HCT116 (cell line): ENCODE measurements at regions not wholly inside any gene's neighbourhood (a gene's known extent, or its start where the extent isn't known, plus 50 kb on each side); places are given as distances from the start of the nearest gene placed in this dataset.

Experiments
- CBX3 ChIP-seq: IDR thresholded peaks from 2 replicates; pipeline ENCODE4 v1.6.1; 2012; ENCODE audit warnings: low read depth
- CEBPB ChIP-seq: IDR thresholded peaks from 2 replicates; pipeline ENCODE4 v1.6.1; 2012; ENCODE audit warnings: low read depth
- CTCF ChIP-seq, 3 experiments: fragments of 200-600 bp in 1 of 3; sonication (generic) in 1 of 3; IDR thresholded peaks in 2 of 3; conservative IDR thresholded peaks in 1 of 3; 2 replicates each; pipeline ENCODE4 v1.5.1; 2012 to 2017; ENCODE audit warnings: low read depth in 2 of 3, low read length in 2 of 3, antibody characterized with exemption in 1 of 3, borderline replicate concordance in 1 of 3, control low read depth in 1 of 3, mild to moderate bottlenecking in 1 of 3, mixed read lengths in 1 of 3, mixed run types in 1 of 3, moderate library complexity in 1 of 3; ENCODE audit not compliant: insufficient read depth in 1 of 3
- EGR1 ChIP-seq: IDR thresholded peaks from 2 replicates; pipeline ENCODE4 v1.6.1; 2012; ENCODE audit warnings: low read depth
- EZH2 ChIP-seq: fragments of 200-600 bp; sonication (generic); IDR thresholded peaks from 2 replicates; pipeline ENCODE4 v1.6.1; 2017; ENCODE audit warnings: antibody characterized with exemption, mixed run types
- MAX ChIP-seq: IDR thresholded peaks from 2 replicates; pipeline ENCODE4 v1.6.1; 2012
- POLR2A ChIP-seq: IDR thresholded peaks from 2 replicates; pipeline ENCODE4 v1.7.0; 2011; ENCODE audit warnings: borderline replicate concordance; ENCODE audit not compliant: insufficient read depth, insufficient read length; ENCODE audit errors: extremely low read depth
- POLR2AphosphoS5 ChIP-seq: IDR thresholded peaks from 2 replicates; pipeline ENCODE4 v1.6.1; 2011; ENCODE audit warnings: mild to moderate bottlenecking, low read depth, low read length, moderate library complexity
- REST ChIP-seq: IDR thresholded peaks from 2 replicates; pipeline ENCODE4 v1.6.1; 2012; ENCODE audit warnings: low read depth
- SRF ChIP-seq: IDR thresholded peaks from 2 replicates; pipeline ENCODE4 v1.6.1; 2012; ENCODE audit warnings: low read depth
- TCF7L2 ChIP-seq: IDR thresholded peaks from 2 replicates; pipeline ENCODE4 v1.7.0; 2011; ENCODE audit warnings: borderline replicate concordance, inconsistent platforms; ENCODE audit not compliant: insufficient read depth, insufficient read length; ENCODE audit errors: extremely low read depth
- YY1 ChIP-seq: IDR thresholded peaks from 2 replicates; pipeline ENCODE4 v1.6.1; 2011; ENCODE audit warnings: low read length, low read depth, moderate library complexity, mild to moderate bottlenecking; ENCODE audit not compliant: insufficient replicate concordance; ENCODE audit errors: extremely low read depth
- ZNF274 ChIP-seq: fragments of 200-500 bp; sonication (Bioruptor generic); IDR thresholded peaks from 2 replicates; pipeline ENCODE4 v1.6.1; 2014; ENCODE audit warnings: mild to moderate bottlenecking, low read depth, low read length, inconsistent platforms

GRCh38 chr2:734496-734895 is 57.3 kb upstream of the TMEM18 start:
- TF ChIP-seq CTCF (IDR thresholded peaks at IDR 0.05 in 2 of 3, conservative IDR thresholded peaks at IDR 0.05 in 1 of 3; ENCODE audit: borderline replicate concordance in 1 of 3, insufficient read depth in 1 of 3, low read depth in 2 of 3, low read length in 2 of 3) (no peak), POLR2AphosphoS5 (no peak), MAX (no peak), TCF7L2 (no peak), POLR2A (no peak), CEBPB (no peak), EZH2 (no peak), REST (no peak), SRF (no peak), YY1 (no peak), EGR1 (no peak), ZNF274 (no peak), CBX3 (no peak)
